ENCODE measurements at regions not wholly inside any gene's neighbourhood (a gene's known extent, or its start where the extent isn't known, plus 50 kb on each side); places are given as distances from the start of the nearest gene placed in this dataset.

GRCh38 chr5:118687661-118688621, 300.4 kb downstream of the DTWD2 start:
- DNase-seq: no peak

DNA sequence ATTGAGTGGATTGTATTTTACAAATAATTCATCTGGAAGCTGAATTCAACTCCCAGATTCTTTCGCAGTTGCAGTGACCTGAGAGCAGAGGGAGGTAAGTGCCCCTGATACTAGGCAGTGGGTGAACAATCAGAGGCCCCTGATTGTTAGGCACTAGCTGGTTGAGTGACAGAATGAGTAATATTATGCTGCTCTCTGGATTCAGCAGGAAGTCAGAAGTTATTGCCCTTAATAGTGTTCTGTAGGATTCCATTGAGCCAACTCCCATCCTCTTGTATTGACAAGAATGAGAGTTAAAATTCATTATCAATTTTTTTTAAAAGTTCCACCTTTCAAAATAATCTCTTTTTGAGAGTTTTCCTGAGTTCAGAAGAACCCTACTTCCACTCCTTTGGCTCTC, 301.2 kb downstream of the DTWD2 start:
- no peak for DNase-seq

DNA sequence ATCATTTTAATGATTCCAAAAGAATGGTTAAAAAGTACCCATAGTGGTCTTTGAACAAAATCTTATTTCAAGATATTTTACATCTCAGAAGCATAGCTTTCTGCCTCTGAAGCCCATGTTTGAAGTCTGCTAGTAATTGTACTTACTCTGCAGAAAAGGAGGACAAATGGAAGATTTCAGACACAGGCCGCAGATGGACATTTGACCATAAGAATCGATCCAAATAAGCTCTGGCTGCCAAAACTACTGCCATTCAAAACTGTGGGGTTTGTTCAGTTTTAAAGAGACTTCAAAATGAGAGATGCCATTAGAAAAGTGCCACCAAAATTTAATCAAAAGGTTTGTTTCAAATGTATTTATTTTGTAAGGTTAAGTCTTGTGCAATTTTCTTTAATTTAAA, 306.7 kb downstream of the DTWD2 start:
- DNase-seq: no peak

DNA sequence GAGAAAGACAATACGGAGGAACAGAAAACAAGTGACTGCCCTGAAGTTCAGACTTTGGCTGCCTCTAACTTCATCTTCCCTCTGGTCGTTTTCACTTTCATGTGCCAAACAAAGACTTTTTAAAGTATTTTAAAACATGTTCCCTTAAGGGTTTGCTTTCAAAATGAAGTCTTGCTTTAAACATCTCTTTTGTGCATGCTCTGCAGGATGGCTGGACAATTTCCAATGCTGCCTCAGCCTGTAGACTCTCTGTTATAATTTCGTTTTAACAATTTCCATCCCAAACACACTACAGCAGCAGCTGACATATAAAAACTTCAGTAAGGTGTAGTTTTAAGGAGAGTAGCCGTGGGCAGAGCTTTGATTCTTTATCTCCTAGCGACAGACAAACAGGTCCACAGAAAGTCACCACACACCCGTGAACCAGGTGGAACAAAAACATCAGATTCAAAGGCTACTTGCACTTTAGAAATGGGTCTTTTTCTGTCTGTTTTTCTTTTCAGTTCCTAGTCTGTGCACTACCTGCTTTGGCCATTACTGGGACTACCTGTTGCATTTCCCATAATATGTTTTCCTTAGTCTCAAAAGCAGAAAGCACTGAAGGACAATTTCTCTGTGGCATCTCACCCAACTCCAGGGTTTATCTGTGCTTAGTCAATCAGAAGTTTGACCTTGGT, 308.9 kb downstream of the DTWD2 start:
- no peak for DNase-seq

GRCh38 chr5:118678746-118679145, 309.6 kb downstream of the DTWD2 start:
- no peak for DNase-seq

GRCh38 chr5:118675247-118675646, 313.1 kb downstream of the DTWD2 start:
- no peak for DNase-seq

DNA sequence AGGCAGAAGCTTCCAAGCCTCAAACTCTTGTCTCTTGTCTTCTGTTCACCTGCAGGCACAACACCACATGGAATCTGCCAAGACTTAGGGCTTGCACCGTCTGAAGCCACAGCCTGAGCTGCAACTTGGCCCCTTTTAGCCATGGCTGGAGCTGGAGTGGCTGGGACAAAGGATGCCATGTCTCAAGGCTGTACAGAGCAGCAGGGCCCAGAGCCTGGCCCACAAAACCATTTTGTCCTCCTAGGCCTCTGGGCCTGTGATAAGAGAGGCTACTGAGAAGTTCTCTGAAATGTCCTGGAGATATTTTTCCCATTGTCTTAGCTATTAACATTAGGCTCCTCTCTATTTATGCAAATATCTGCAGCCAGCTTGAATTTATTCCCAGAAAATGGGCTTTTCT, 330.8 kb downstream of the DTWD2 start:
- no peak for DNase-seq

DNA sequence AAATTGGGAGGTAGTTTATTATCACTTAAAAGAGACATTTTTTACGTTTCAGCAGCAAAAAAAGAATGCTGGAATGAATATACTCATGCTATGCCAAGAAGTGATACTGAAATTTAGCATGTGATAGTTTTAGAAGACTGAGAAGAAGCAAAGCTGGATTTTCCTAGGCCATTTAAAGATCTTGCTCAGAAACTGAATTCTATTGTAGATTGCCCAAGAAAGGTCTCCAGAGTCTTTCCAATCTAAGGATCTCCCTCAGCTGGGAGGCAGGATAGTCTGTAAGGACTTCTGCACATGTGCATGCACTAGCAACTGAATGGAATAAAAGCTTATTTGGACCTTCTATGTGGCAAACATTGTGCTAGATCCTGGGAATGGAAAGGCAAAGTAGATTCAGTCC, 334.5 kb downstream of the DTWD2 start:
- DNase-seq: no peak

DNA sequence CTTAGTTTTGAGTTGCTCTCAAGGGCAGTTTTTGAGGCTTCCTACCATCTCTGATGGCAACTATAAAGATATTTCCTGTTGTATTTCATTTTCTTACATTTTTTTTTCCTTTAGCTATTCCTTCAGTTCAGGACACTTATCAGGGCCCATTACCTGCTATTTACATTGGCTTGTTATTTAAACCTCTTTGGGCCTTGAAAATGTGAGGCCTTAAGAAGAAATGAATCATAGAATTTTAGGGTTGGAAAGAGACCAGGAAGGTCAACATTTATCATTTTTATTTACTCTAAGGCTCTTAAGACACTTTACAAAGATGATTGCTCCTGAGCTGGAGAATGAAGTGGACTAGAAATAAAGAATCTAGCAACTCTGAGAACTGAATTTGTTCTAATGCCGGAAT, 335.2 kb downstream of the DTWD2 start:
- no peak for DNase-seq

- DNase-seq: no peak
These were observed 337.3 kb downstream of the DTWD2 start for GRCh38 chr5:118651002-118651401.

- no peak for DNase-seq
These were observed 340.8 kb downstream of the DTWD2 start for GRCh38 chr5:118647587-118647986.

- no peak for DNase-seq
These were observed 341.4 kb downstream of the DTWD2 start for GRCh38 chr5:118646917-118647316.

GRCh38 chr5:118637947-118638670, 350.2 kb downstream of the DTWD2 start:
- DNase-seq: no peak

DNA sequence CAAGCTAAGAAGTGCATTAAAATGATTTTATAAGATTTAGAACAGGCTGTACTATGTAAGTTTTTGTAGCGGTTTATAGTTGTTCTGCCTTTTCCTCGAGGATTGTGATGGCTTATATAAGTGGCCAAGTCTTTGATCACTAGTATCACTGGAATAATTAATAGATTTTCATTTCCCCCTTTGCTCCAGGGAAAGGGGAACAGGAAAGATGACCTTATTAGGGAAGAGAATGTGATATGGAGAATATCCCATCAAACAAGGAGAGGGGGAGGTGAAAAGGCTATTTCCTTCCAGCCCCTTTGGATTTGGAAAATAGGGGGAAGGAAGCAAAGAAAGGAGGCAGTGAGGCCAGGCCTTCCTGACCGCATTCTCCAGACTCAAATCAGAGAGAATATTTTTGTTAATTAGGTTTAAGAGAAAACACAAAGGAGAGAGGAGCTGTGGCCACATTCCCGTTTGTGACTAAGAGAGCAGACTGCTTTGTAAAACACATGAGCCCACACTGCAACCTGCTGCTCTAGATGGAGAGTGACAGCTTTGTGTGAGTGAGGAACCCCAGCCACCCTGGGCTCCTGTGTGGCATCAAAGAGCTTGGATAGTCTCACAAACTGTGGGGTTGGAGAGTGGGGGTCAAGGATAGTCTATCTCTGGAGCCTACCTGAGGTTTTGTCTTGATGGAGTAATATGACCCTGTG, 359.5 kb downstream of the DTWD2 start:
- DNase-seq: no peak

DNA sequence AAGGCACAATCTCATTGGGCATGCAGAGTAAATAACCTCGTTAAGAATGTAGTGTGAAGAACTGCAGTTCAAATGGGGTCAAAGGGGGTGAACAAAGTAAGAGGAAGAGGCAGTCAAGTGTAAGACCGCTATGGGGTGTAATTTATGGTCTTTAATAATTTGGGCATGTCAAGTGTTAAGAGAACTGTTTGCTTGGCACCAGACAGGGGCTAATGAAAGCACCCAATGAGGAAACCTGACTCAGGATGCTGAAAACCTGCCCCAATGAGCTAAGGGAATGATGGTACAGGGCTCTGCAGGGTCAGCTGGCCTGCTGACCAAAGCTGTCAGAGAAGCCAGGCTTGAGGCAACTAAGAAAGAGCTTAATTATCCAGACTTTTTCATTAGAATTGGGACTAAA, 368.1 kb downstream of the DTWD2 start:
- DNase-seq: no peak

GRCh38 chr5:118619823-118620222, 368.5 kb downstream of the DTWD2 start:
- DNase-seq: no peak

DNA sequence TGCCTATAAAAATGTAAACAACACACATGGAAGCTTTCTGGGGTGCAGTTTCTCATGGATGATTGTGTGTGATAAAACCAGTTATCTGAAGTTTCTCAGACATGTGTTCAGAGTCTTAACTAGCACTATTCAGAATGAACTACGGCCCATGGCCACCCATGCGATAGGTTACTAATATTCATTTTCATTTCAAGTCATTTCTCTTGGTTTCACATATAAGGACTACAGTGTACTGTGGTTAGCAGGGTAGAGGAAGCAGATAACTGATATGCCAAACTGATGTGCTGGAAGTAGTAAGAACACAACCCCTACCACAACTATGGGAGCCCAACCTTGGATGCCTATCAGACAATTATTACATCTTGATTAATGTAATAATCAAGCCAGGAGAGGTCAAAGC, 372.1 kb downstream of the DTWD2 start:
- DNase-seq: no peak

- no peak for DNase-seq
These were observed 373.5 kb downstream of the DTWD2 start for GRCh38 chr5:118614731-118615456.

- peak; percentile 4 for DNase-seq
These were observed 376.9 kb downstream of the DTWD2 start for GRCh38 chr5:118611332-118611945.

- DNase-seq: no peak
These were observed 381.4 kb downstream of the DTWD2 start for GRCh38 chr5:118606940-118607339.

- no peak for DNase-seq
These were observed 382.6 kb downstream of the DTWD2 start for GRCh38 chr5:118605761-118606160.

GRCh38 chr5:118604106-118604505, 384.2 kb downstream of the DTWD2 start:
- no peak for DNase-seq

All from activated CD4-positive, alpha-beta T cell treated with anti-CD3 and anti-CD28 coated beads for 48 hours (primary cell).